ENCODE measurements at regions not wholly inside any gene's neighbourhood (a gene's known extent, or its start where the extent isn't known, plus 50 kb on each side); places are given as distances from the start of the nearest gene placed in this dataset.

DNA sequence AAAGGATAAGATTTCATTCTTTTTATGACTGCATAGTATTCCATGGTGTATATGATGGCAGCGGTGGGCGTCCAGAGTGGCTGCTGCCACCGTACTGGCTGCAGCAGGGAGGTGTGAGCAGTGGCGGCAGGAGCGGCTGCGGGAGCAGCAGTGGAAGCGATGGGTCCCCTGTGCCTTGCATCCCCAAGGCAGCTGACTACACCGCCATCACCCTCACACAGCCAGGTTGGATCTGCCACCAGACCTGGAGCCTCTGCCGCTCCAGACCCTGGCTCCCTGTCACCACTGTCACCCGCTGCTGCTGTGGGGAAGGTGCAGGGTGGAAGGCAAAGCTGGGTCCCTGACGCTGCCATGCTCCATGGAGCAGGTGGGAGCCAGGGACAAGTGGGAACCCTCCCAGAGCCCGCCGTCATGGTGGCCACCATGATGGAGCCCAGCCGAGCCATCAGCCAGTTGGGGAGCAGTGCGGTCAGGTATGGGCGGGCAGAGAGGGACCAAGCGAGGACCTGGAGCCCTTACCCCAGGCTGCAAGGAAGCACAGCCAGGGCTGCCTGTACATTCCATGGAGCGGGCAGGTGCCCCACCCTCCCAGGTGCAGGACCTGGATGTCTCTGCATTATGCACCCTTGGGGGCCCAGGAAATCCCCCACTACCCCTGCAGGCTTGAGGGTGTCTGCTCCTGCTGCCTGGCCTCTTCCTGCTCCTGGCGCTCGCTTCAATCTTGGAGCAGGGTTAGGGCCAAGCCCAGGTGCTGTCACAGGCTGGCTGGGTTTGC is 226.1 kb downstream of the OTOR start:
- DNase-seq (ENCODE audit: low spot score): no peak
- TF ChIP-seq, protein P1, sequence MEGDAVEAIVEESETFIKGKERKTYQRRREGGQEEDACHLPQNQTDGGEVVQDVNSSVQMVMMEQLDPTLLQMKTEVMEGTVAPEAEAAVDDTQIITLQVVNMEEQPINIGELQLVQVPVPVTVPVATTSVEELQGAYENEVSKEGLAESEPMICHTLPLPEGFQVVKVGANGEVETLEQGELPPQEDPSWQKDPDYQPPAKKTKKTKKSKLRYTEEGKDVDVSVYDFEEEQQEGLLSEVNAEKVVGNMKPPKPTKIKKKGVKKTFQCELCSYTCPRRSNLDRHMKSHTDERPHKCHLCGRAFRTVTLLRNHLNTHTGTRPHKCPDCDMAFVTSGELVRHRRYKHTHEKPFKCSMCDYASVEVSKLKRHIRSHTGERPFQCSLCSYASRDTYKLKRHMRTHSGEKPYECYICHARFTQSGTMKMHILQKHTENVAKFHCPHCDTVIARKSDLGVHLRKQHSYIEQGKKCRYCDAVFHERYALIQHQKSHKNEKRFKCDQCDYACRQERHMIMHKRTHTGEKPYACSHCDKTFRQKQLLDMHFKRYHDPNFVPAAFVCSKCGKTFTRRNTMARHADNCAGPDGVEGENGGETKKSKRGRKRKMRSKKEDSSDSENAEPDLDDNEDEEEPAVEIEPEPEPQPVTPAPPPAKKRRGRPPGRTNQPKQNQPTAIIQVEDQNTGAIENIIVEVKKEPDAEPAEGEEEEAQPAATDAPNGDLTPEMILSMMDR (IDR thresholded peaks at IDR 0.05): no peak
- H3K27ac ChIP-seq: no peak overlapping the region
- H3K4me3 ChIP-seq: no peak overlapping the region

DNA sequence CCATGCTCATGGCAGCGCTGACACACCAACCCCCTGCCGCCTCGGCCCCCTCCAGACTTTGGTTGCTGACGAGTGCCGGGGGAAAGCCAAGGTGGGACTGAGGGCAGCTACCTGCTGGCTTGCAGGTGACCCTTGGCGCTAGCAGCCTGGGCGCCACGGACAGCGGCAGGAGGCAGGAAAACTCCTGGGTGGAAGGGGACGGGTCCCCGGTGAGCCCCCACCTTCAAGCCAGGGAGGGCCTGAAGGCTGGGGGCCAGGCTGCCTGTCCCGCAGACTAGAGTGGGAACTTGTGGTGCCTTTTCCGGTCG is 226.7 kb downstream of the OTOR start:
- DNase-seq (ENCODE audit: low spot score): no peak
- TF ChIP-seq, protein P1 (IDR thresholded peaks at IDR 0.05): no peak
- Histone ChIP-seq H3K27ac (no peak overlapping the region), H3K4me3 (no peak overlapping the region)

DNA sequence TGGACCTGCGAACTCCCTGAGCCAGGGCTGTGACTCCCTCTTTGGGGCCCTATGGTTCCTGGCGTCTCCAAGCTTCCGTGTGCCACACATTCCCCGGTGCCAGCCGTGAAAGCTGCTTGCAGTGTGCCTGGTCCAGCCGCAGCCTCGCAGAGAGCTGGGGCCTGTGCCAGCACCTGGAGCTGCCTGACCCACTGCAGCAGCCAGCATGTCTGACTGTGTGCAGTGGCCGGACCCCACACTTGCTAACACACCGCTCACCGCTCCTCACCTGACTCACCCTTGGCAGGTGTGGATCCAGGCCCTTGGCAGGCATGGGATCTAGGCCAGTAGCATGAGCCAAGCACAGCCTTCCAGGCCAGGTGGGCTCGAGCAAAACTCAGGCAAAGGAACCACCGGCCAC is 227.5 kb downstream of the OTOR start:
- no peak for DNase-seq (ENCODE audit: low spot score)
- TF ChIP-seq, protein P1 (IDR thresholded peaks at IDR 0.05): no peak
- Histone ChIP-seq H3K27ac (no peak overlapping the region), H3K4me3 (no peak overlapping the region)

DNA sequence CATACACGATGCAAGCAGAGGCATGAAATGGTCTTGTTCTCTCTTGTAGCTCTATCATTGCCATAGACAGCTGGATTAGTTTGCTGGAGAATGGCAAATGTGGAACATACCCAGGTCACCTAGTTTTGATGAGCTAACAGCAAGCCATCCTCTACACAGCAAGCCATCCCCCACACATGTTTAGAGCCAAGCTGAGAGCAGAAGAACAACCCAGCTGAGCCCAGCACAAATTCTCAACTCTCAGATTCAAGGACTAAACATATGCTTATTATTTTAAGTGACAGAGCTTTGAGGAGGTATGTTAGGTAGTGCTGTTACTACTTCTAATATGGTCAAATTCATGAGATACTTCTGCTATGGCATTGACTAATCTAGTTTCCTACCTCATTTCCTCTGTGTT is 230.3 kb downstream of the OTOR start:
- TF ChIP-seq, protein P1 (IDR thresholded peaks at IDR 0.05): no peak
- no peak for DNase-seq (ENCODE audit: low spot score)
- Histone ChIP-seq H3K27ac (no peak overlapping the region), H3K4me3 (no peak overlapping the region)

DNA sequence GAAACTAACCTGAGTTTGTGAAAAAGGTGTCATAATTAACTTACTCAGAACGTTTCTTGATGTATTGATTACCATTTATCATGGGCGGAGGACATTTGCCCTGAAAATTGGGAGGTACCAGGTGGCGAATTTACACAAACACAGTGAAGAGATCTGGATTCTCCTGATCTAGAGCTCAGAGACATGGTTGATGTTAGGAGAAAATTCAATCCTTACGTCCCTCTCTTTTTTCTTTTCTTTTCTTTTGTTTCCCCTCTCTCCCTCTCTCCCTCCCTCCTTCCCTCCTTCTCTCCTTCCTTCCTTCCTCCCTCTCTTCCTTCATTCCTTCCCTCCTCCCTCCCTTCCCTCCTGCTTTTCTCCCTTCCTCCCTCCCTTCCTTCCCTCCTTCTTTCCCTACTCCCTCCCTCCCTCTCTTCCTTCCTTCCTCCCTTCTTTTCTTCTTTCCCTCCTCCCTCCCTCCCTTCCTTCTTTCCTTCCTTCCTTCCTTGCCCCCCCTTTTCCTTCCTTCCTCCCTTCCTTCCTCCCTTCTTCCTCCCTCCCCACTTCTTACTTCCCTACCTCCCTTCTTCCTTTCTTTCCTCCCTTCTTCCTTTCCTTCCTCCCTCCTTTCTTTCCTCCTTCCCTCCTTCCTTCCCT is 234.1 kb downstream of the OTOR start:
- Histone ChIP-seq H3K27ac (no peak overlapping the region), H3K4me3 (no peak overlapping the region)
- no peak for DNase-seq (ENCODE audit: low spot score)
- TF ChIP-seq, protein P1 (IDR thresholded peaks at IDR 0.05): no peak

DNA sequence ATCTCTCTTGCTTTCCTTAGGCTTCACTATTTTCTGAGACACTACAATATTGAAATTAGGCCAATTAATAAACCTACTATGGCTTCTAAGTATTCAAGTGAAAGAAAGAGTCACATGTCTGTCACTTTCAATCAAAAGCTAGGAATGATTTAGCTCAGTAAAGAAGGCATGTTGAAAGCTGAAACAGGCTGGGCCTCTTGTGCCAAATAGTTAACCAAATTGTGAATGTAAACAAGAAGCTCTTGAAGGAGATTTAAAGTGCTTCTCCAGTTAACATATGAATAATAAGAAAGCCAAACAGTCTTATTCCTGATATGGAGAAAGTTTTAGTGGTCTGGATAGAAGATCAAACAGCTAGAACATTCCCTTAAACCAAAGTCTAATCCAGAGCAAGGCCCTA is 236.3 kb downstream of the OTOR start:
- TF ChIP-seq, protein P1 (IDR thresholded peaks at IDR 0.05): no peak
- Histone ChIP-seq H3K27ac (no peak overlapping the region), H3K4me3 (no peak overlapping the region)
- no peak for DNase-seq (ENCODE audit: low spot score)
